ENCODE measurements at regions not wholly inside any gene's neighbourhood (a gene's known extent, or its start where the extent isn't known, plus 50 kb on each side); places are given as distances from the start of the nearest gene placed in this dataset.
"Not testable (repeated sequence)": the region's sequence is repeated elsewhere in the genome, so short reads cannot be mapped to it uniquely, and the experiment has no call there.

- DNase-seq (ENCODE audit: extremely low spot score, unreplicated experiment) = no peak
- Mint-ChIP-seq H3K4me1 (ENCODE audit: unreplicated experiment) (peaks cover 6% of the 10 kb centered on the region), H3K27ac (no peak overlapping the region), H3K4me3 (no peak overlapping the region), H3K36me3 (no peaks in the 10 kb centered on the region), H3K27me3 (peaks cover 3% of the 10 kb centered on the region), H3K9me3 (peaks cover 3% of the 10 kb centered on the region)
- TF ChIP-seq CTCF (conservative IDR thresholded peaks at IDR 0.05) = no peak
Measured at GRCh38 chr12:25362646-25363045, 111.9 kb upstream of the KRAS start.

- H3K27ac Mint-ChIP-seq = no peak overlapping the region
- H3K36me3 Mint-ChIP-seq = no peaks in the 10 kb centered on the region
- no peak for TF ChIP-seq CTCF (conservative IDR thresholded peaks at IDR 0.05)
- H3K27me3 Mint-ChIP-seq = peaks cover 3% of the 10 kb centered on the region
- peaks cover 6% of the 10 kb centered on the region for H3K4me1 Mint-ChIP-seq (ENCODE audit: unreplicated experiment)
- peaks cover 3% of the 10 kb centered on the region for H3K9me3 Mint-ChIP-seq
- DNase-seq (ENCODE audit: extremely low spot score, unreplicated experiment) = no peak
- H3K4me3 Mint-ChIP-seq = no peak overlapping the region
Measured at GRCh38 chr12:25361511-25361910, 110.8 kb upstream of the KRAS start.

DNA sequence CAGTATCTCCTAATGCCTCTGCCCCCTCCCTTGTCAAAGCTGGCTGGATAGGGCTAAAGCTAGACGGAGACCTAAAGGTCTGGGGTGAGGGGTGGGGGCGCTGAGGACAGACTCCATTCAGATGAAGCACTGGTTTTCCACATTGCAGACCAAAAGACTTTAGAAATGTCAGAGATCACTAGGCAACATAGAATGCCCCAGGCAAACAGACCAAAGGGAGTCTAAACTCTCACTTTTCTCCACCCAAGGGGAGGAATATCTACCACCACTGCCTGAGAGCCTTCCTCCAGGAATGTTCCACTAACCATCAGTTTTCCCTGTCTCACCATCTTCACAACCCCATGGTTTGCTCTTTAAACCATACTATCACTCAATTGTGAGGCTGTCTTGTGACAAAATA lies 106.9 kb upstream of the KRAS start:
- Mint-ChIP-seq H3K9me3 (peaks cover 3% of the 10 kb centered on the region), H3K4me1 (ENCODE audit: unreplicated experiment) (no peaks in the 10 kb centered on the region), H3K4me3 (no peak overlapping the region), H3K27ac (no peak overlapping the region), H3K36me3 (no peaks in the 10 kb centered on the region), H3K27me3 (peaks cover 3% of the 10 kb centered on the region)
- DNase-seq (ENCODE audit: extremely low spot score, unreplicated experiment) = no peak
- no peak for TF ChIP-seq CTCF (conservative IDR thresholded peaks at IDR 0.05)

GRCh38 chr12:25352942-25353341 lies 102.2 kb upstream of the KRAS start:
- H3K27ac Mint-ChIP-seq; H3K27me3 Mint-ChIP-seq; H3K4me1 Mint-ChIP-seq (ENCODE audit: unreplicated experiment); H3K4me3 Mint-ChIP-seq; DNase-seq (ENCODE audit: extremely low spot score, unreplicated experiment); H3K36me3 Mint-ChIP-seq; H3K9me3 Mint-ChIP-seq: not testable (repeated sequence)

DNA sequence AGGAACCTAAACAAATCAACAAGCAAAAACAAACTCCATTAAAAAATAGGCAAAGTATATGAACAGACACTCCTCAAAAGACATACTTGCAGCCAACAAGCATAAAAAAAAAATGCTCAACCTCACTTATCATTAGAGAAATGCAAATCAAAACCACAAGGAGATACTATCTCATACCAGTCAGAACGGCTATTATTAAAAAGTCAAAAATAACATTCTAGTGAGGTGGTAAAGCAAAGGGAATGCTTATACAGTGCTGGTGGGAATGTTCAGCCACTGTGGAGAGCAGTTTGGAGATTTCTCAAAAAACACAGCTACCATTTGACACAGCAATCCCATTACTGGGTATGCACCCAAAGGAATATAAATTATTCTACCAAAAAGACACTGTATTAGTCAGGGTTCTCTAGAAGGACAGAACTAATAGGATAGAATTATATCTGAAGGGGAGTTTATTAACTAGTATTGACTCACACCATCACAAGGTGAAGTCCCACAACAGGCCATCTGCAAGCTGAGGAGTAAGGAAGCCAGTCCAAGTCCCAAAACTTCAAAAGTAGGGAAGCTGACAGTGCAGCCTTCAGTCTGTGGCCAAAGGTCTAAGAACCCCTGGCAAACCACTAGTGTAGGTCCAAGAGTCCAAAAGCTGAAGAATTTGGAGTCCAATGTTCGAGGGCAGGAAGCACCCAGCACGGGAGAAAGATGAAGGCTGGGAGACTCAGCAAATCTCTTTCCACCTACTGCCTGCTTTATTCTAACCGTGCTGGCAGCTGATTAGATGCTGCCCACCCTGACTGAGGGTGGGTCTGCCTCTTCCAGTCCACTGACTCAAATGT lies 101.6 kb upstream of the KRAS start:
- Mint-ChIP-seq H3K9me3 (no peaks in the 10 kb centered on the region), H3K27ac (no peak overlapping the region), H3K4me1 (ENCODE audit: unreplicated experiment) (no peaks in the 10 kb centered on the region), H3K4me3 (no peak overlapping the region), H3K27me3 (no peaks in the 10 kb centered on the region), H3K36me3 (no peaks in the 10 kb centered on the region)
- DNase-seq (ENCODE audit: extremely low spot score, unreplicated experiment) = no peak
- TF ChIP-seq CTCF (conservative IDR thresholded peaks at IDR 0.05) = no peak

- DNase-seq (ENCODE audit: extremely low spot score, unreplicated experiment) = no peak
- Mint-ChIP-seq H3K36me3 (no peaks in the 10 kb centered on the region), H3K27ac (no peak overlapping the region), H3K4me1 (ENCODE audit: unreplicated experiment) (no peaks in the 10 kb centered on the region), H3K27me3 (no peaks in the 10 kb centered on the region), H3K4me3 (no peak overlapping the region), H3K9me3 (no peaks in the 10 kb centered on the region)
- TF ChIP-seq CTCF (conservative IDR thresholded peaks at IDR 0.05) = no peak
Measured at GRCh38 chr12:25348593-25348895, 97.8 kb upstream of the KRAS start.
